ENCODE measurements at regions not wholly inside any gene's neighbourhood (a gene's known extent, or its start where the extent isn't known, plus 50 kb on each side); places are given as distances from the start of the nearest gene placed in this dataset.
"Not testable (repeated sequence)": the region's sequence is repeated elsewhere in the genome, so short reads cannot be mapped to it uniquely, and the experiment has no call there.

DNA sequence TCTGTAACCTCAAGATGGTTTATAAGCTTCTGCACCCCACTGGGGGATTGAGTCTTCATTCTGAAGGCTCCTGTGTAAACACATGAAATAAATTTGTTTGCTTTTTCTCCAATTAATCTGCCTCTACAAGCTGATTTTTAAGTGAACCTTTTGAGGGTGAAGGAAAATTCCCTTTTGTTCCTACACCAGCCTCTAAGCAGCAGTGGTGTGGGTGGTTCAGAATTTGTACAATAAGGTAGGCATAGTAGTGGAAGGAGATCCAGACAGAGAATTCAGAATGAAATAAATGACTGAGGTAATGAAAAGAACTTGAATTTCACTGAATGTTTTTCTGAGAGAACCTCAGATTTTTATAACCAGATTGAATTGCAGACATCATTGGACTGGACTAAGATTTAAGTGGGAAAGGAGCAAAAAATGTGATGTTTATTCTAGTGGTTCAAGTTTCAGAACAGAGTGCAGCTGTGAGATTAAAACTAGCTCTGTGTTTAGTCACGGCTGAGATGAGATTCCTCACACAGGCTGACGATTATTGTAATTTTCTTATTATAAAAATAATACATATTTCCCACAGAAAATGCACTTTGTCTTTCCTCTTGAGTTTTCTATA is 1162.2 kb downstream of the TYW1 start:
- Histone ChIP-seq H3K9me3 (ENCODE audit: control insufficient read depth, low read length) (no peaks in the 10 kb centered on the region), H3K27me3 (ENCODE audit: control insufficient read depth, insufficient read depth, low read length) (no peaks in the 10 kb centered on the region), H3K36me3 (ENCODE audit: control insufficient read depth, insufficient read depth, low read length) (no peaks in the 10 kb centered on the region), H3K4me1 (ENCODE audit: control insufficient read depth, insufficient read depth, low read length) (no peaks in the 10 kb centered on the region), H3K9ac (ENCODE audit: low read length) (no peak overlapping the region), H3K4me3 (ENCODE audit: low read length) (no peak overlapping the region)

GRCh38 chr7:68162712-68163111 is 1166.1 kb downstream of the TYW1 start:
- Histone ChIP-seq H3K36me3 (ENCODE audit: control insufficient read depth, insufficient read depth, low read length) (no peaks in the 10 kb centered on the region), H3K9me3 (ENCODE audit: control insufficient read depth, low read length) (no peaks in the 10 kb centered on the region), H3K9ac (ENCODE audit: low read length) (no peak overlapping the region), H3K4me3 (ENCODE audit: low read length) (no peak overlapping the region), H3K27me3 (ENCODE audit: control insufficient read depth, insufficient read depth, low read length) (no peaks in the 10 kb centered on the region), H3K4me1 (ENCODE audit: control insufficient read depth, insufficient read depth, low read length) (no peaks in the 10 kb centered on the region)

- Histone ChIP-seq H3K4me1 (ENCODE audit: control insufficient read depth, insufficient read depth, low read length) (no peaks in the 10 kb centered on the region), H3K4me3 (ENCODE audit: low read length) (no peak overlapping the region), H3K9ac (ENCODE audit: low read length) (no peak overlapping the region), H3K36me3 (ENCODE audit: control insufficient read depth, insufficient read depth, low read length) (no peaks in the 10 kb centered on the region), H3K27me3 (ENCODE audit: control insufficient read depth, insufficient read depth, low read length) (no peaks in the 10 kb centered on the region), H3K9me3 (ENCODE audit: control insufficient read depth, low read length) (no peaks in the 10 kb centered on the region)
Observed at GRCh38 chr7:68166525-68166924, 1169.9 kb downstream of the TYW1 start.

DNA sequence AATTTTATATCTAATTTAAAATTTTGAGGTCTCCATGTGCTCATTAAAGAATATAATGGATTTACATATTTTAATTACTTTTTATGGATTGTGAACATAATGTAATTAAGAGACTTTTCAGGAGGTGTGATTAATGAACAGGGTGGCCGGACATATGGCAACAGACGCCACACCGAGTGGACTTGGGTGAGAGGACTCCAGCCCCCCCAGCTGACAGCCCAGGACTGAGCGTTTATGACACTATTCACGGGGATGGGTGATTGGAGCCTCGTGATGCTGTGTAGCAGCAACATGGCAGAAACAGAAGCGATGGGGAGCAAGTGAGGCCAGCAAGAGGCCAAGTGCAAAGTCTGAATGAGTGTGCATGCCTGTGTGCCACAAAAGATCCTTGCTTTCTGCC is 1176.9 kb downstream of the TYW1 start:
- Histone ChIP-seq H3K9me3 (ENCODE audit: control insufficient read depth, low read length) (no peaks in the 10 kb centered on the region), H3K4me1 (ENCODE audit: control insufficient read depth, insufficient read depth, low read length) (no peaks in the 10 kb centered on the region), H3K9ac (ENCODE audit: low read length) (no peak overlapping the region), H3K4me3 (ENCODE audit: low read length) (no peak overlapping the region), H3K36me3 (ENCODE audit: control insufficient read depth, insufficient read depth, low read length) (no peaks in the 10 kb centered on the region), H3K27me3 (ENCODE audit: control insufficient read depth, insufficient read depth, low read length) (no peaks in the 10 kb centered on the region)

- H3K4me3 ChIP-seq (ENCODE audit: low read length), result no peak overlapping the region
- no peaks in the 10 kb centered on the region for H3K27me3 ChIP-seq (ENCODE audit: control insufficient read depth, insufficient read depth, low read length)
- H3K9me3 ChIP-seq (ENCODE audit: control insufficient read depth, low read length), result no peaks in the 10 kb centered on the region
- no peaks in the 10 kb centered on the region for H3K4me1 ChIP-seq (ENCODE audit: control insufficient read depth, insufficient read depth, low read length)
- no peak overlapping the region for H3K9ac ChIP-seq (ENCODE audit: low read length)
- no peaks in the 10 kb centered on the region for H3K36me3 ChIP-seq (ENCODE audit: control insufficient read depth, insufficient read depth, low read length)
Observed at GRCh38 chr7:68176974-68177373, 1180.3 kb downstream of the TYW1 start.

DNA sequence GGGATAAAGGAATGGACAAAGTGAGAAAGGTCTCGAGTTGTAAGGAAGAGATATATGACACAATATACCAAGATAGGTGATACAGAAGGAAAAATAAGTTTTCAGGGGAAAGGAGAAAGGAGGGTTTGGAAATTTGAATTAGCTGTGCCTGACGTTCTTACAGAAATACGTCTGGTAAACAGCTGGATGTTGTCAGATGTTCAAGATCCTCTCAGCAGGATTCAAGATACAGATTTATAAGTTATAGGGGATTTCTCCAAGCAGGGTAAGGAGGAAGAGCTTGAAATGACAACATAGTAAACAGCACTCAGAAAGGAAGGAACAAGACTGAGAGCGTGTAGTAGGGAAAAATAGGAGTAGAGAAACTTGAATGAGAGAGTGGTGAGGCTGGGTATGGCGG is 1184.1 kb downstream of the TYW1 start:
- no peaks in the 10 kb centered on the region for H3K4me1 ChIP-seq (ENCODE audit: control insufficient read depth, insufficient read depth, low read length)
- no peaks in the 10 kb centered on the region for H3K27me3 ChIP-seq (ENCODE audit: control insufficient read depth, insufficient read depth, low read length)
- H3K9me3 ChIP-seq (ENCODE audit: control insufficient read depth, low read length), result no peaks in the 10 kb centered on the region
- H3K4me3 ChIP-seq (ENCODE audit: low read length), result no peak overlapping the region
- H3K36me3 ChIP-seq (ENCODE audit: control insufficient read depth, insufficient read depth, low read length), result no peaks in the 10 kb centered on the region
- no peak overlapping the region for H3K9ac ChIP-seq (ENCODE audit: low read length)

- H3K4me1 ChIP-seq (ENCODE audit: control insufficient read depth, insufficient read depth, low read length), result no peaks in the 10 kb centered on the region
- H3K9me3 ChIP-seq (ENCODE audit: control insufficient read depth, low read length), result no peaks in the 10 kb centered on the region
- H3K9ac ChIP-seq (ENCODE audit: low read length), result no peak overlapping the region
- H3K27me3 ChIP-seq (ENCODE audit: control insufficient read depth, insufficient read depth, low read length), result no peaks in the 10 kb centered on the region
- no peaks in the 10 kb centered on the region for H3K36me3 ChIP-seq (ENCODE audit: control insufficient read depth, insufficient read depth, low read length)
- H3K4me3 ChIP-seq (ENCODE audit: low read length), result no peak overlapping the region
Observed at GRCh38 chr7:68183176-68183575, 1186.5 kb downstream of the TYW1 start.

DNA sequence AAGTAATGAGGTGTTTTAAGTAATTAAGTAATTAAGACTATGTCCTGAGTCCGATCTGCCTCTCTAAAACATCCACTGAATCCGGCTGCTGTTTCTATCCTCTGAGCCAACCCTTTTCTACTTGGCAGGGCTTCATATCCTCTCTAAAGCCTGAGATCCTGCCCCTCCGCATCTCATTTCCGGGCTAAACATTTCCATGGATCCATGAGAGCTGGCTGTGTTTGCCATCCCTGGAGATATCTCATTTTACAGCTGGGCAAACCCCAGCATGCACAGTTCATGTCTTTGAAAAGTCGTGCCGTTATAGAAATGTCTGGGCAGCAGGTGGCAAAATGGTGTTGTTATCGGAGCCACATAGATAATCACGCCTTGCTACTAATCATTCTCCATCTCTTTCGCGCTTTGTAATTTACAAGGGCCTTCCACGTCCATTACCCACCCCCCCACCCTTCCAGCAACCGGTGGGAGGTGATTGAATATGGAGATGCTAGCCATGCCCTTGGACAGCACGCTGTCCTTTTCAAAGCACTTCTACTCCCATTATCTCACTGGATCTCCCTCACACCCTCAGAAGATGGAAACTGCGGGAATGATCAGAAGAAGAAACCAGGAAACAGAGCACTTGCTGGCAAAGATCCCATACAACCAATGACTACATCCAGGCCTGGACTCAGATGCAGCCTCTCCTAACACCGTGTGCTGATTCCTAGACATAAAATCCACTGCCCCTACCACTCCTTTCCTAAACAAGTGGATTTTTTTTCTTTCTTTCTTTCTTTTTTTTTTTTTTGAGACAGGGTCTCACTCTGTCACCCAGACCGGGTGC is 1189.2 kb downstream of the TYW1 start:
- Histone ChIP-seq H3K9me3 (ENCODE audit: control insufficient read depth, low read length) (no peaks in the 10 kb centered on the region), H3K9ac (ENCODE audit: low read length) (no peak overlapping the region), H3K4me3 (ENCODE audit: low read length) (no peak overlapping the region), H3K36me3 (ENCODE audit: control insufficient read depth, insufficient read depth, low read length) (no peaks in the 10 kb centered on the region), H3K27me3 (ENCODE audit: control insufficient read depth, insufficient read depth, low read length) (no peaks in the 10 kb centered on the region), H3K4me1 (ENCODE audit: control insufficient read depth, insufficient read depth, low read length) (no peaks in the 10 kb centered on the region)

- H3K4me1 ChIP-seq (ENCODE audit: control insufficient read depth, insufficient read depth, low read length), result no peaks in the 10 kb centered on the region
- no peaks in the 10 kb centered on the region for H3K9me3 ChIP-seq (ENCODE audit: control insufficient read depth, low read length)
- no peak overlapping the region for H3K9ac ChIP-seq (ENCODE audit: low read length)
- H3K27me3 ChIP-seq (ENCODE audit: control insufficient read depth, insufficient read depth, low read length), result no peaks in the 10 kb centered on the region
- no peaks in the 10 kb centered on the region for H3K36me3 ChIP-seq (ENCODE audit: control insufficient read depth, insufficient read depth, low read length)
- H3K4me3 ChIP-seq (ENCODE audit: low read length), result no peak overlapping the region
Observed at GRCh38 chr7:68187532-68187931, 1190.9 kb downstream of the TYW1 start.

DNA sequence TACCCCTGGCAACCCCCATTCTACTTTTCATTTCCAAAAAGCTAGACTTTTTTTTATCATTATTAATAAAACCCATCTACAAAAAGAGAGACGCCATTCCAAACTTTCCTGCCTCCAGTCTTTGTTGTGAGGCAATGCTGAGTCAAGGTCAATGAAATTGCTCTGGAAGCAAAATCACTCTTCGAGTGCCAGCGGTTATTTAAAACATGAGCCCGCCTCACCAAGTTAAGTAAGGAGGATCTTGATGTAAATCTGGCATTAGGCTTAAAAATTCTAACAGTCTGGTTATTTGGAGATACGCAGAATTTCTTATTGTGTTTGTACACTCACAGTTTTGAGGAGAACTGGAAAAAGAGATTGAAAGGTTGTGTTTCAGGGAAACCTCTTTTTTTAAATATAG is 1196.3 kb downstream of the TYW1 start:
- Histone ChIP-seq H3K9ac (ENCODE audit: low read length) (no peak overlapping the region), H3K4me3 (ENCODE audit: low read length) (no peak overlapping the region), H3K36me3 (ENCODE audit: control insufficient read depth, insufficient read depth, low read length) (no peaks in the 10 kb centered on the region), H3K27me3 (ENCODE audit: control insufficient read depth, insufficient read depth, low read length) (no peaks in the 10 kb centered on the region), H3K4me1 (ENCODE audit: control insufficient read depth, insufficient read depth, low read length) (no peaks in the 10 kb centered on the region), H3K9me3 (ENCODE audit: control insufficient read depth, low read length) (no peaks in the 10 kb centered on the region)

GRCh38 chr7:68195642-68196041 is 1199.0 kb downstream of the TYW1 start:
- H3K36me3 ChIP-seq (ENCODE audit: control insufficient read depth, insufficient read depth, low read length), result not testable (repeated sequence)

DNA sequence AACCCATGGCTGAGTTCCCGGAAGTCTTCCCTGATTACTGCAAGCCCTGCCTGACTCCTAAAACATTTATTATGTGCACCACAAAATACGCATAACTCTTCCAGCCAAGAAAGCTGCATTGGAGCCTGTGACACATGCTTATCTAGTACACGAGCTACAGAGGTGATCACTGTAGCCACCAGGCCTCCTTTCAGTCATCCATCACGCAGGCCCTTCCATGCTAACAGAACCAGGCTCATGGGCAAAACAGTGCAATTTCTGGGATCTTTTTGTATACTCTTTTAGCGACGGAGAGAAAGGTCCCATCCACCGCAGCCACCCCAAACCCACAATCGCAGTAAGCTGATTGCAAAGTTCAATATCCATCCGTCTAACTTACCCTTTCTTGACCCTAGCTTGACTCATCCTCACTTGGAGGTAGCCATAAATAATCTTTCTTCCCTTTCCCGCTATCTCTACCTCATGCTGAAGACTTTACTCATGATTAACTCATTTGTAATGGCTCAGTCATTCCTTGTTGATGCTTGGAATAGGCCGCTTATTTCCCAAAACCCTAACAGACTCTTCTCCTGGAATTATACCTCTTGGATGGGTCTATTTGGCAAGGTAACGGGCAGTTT is 1203.5 kb downstream of the TYW1 start:
- no peaks in the 10 kb centered on the region for H3K36me3 ChIP-seq (ENCODE audit: control insufficient read depth, insufficient read depth, low read length)
- H3K27me3 ChIP-seq (ENCODE audit: control insufficient read depth, insufficient read depth, low read length), result no peaks in the 10 kb centered on the region
- no peaks in the 10 kb centered on the region for H3K9me3 ChIP-seq (ENCODE audit: control insufficient read depth, low read length)
- H3K4me3 ChIP-seq (ENCODE audit: low read length), result no peak overlapping the region
- no peaks in the 10 kb centered on the region for H3K4me1 ChIP-seq (ENCODE audit: control insufficient read depth, insufficient read depth, low read length)
- H3K9ac ChIP-seq (ENCODE audit: low read length), result no peak overlapping the region

More at GRCh38 chr7:68195642-68196041, 1199.0 kb downstream of the TYW1 start:
- not testable (repeated sequence) for H3K4me1 ChIP-seq (ENCODE audit: control insufficient read depth, insufficient read depth, low read length); H3K9me3 ChIP-seq (ENCODE audit: control insufficient read depth, low read length); H3K4me3 ChIP-seq (ENCODE audit: low read length); H3K27me3 ChIP-seq (ENCODE audit: control insufficient read depth, insufficient read depth, low read length); H3K9ac ChIP-seq (ENCODE audit: low read length)
